A673 (cell line): ENCODE measurements at regions not wholly inside any gene's neighbourhood (a gene's known extent, or its start where the extent isn't known, plus 50 kb on each side); places are given as distances from the start of the nearest gene placed in this dataset.

Experiments used
- CTCF ChIP-seq: fragments of 300-800, 200-600 bp; sonication (generic); conservative IDR thresholded peaks from 2 replicates; pipeline ENCODE4 v1.5.1; 2017; ENCODE audit warnings: low read depth, mild to moderate bottlenecking, antibody characterized with exemption, low read length, moderate library complexity, mixed read lengths
- EZH2 ChIP-seq: fragments of 200-600 bp; sonication (generic); IDR thresholded peaks from 2 replicates; pipeline ENCODE4 v1.6.1; 2017; ENCODE audit warnings: borderline replicate concordance, low read depth, mild to moderate bottlenecking, mixed read lengths, antibody characterized with exemption, low read length; ENCODE audit not compliant: poor library complexity, severe bottlenecking

- TF ChIP-seq CTCF (no peak), EZH2 (no peak)
Measured at GRCh38 chr1:55904541-55904940, 674.8 kb downstream of the PLPP3 start.
